Nephron progenitor cell (in vitro differentiated cells): ENCODE measurements at regions not wholly inside any gene's neighbourhood (a gene's known extent, or its start where the extent isn't known, plus 50 kb on each side); places are given as distances from the start of the nearest gene placed in this dataset.

ENCODE experiments used
- DNase-seq: peaks from one replicate; pipeline ENCODE4 v3.0.0; 2021
- H3K27ac Mint-ChIP-seq: 2 replicates; pipeline ENCODE4 v1.8.0; 2021; ENCODE audit warnings: mild to moderate bottlenecking, moderate library complexity, mixed read lengths
- H3K27me3 Mint-ChIP-seq: 2 replicates; pipeline ENCODE4 v1.8.0; 2021; ENCODE audit warnings: mild to moderate bottlenecking, low read depth, mixed read lengths; ENCODE audit not compliant: poor library complexity
- H3K36me3 Mint-ChIP-seq: 2 replicates; pipeline ENCODE4 v1.8.0; 2021; ENCODE audit warnings: low read depth, mixed read lengths
- H3K4me1 Mint-ChIP-seq: 2 replicates; pipeline ENCODE4 v1.8.0; 2021; ENCODE audit warnings: mixed read lengths
- H3K4me3 Mint-ChIP-seq: 2 replicates; pipeline ENCODE4 v1.8.0; 2021; ENCODE audit warnings: mild to moderate bottlenecking, moderate library complexity, mixed read lengths
- H3K9me3 Mint-ChIP-seq: 2 replicates; pipeline ENCODE4 v1.8.0; 2021; ENCODE audit warnings: mild to moderate bottlenecking, moderate library complexity, mixed read lengths
- TF ChIP-seq, protein P1 (sequence below): fragments of 200-600 bp; sonication (generic); IDR thresholded peaks from 2 replicates; pipeline ENCODE4 v1.5.0; 2021; ENCODE audit warnings: antibody characterized with exemption

DNA sequence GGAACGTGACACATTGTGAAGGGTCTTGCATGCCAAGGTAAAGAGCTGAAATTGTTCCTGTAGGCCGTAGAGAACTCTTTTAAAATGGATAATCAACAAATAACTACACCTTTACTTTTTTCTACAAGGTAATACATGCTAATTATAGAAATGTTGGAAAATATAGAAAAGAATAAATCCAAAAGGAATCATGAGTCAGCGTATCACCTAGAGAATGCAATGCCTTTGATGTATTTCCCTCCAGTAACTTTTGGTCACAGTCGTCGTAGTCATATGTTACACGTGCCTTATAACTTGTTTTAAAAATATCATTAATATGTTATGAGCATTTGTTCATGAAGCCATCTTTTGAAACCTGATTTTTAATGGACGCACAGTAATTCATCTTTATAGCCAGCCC is 100.6 kb downstream of the LIPG start:
- H3K27ac Mint-ChIP-seq = no peak overlapping the region
- no peaks in the 10 kb centered on the region for H3K9me3 Mint-ChIP-seq
- TF ChIP-seq, protein P1, sequence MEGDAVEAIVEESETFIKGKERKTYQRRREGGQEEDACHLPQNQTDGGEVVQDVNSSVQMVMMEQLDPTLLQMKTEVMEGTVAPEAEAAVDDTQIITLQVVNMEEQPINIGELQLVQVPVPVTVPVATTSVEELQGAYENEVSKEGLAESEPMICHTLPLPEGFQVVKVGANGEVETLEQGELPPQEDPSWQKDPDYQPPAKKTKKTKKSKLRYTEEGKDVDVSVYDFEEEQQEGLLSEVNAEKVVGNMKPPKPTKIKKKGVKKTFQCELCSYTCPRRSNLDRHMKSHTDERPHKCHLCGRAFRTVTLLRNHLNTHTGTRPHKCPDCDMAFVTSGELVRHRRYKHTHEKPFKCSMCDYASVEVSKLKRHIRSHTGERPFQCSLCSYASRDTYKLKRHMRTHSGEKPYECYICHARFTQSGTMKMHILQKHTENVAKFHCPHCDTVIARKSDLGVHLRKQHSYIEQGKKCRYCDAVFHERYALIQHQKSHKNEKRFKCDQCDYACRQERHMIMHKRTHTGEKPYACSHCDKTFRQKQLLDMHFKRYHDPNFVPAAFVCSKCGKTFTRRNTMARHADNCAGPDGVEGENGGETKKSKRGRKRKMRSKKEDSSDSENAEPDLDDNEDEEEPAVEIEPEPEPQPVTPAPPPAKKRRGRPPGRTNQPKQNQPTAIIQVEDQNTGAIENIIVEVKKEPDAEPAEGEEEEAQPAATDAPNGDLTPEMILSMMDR = no peak
- peaks cover 51% of the 10 kb centered on the region for H3K4me1 Mint-ChIP-seq
- no peaks in the 10 kb centered on the region for H3K36me3 Mint-ChIP-seq
- H3K27me3 Mint-ChIP-seq = peaks cover 20% of the 10 kb centered on the region
- DNase-seq = no peak
- H3K4me3 Mint-ChIP-seq = no peak overlapping the region

DNA sequence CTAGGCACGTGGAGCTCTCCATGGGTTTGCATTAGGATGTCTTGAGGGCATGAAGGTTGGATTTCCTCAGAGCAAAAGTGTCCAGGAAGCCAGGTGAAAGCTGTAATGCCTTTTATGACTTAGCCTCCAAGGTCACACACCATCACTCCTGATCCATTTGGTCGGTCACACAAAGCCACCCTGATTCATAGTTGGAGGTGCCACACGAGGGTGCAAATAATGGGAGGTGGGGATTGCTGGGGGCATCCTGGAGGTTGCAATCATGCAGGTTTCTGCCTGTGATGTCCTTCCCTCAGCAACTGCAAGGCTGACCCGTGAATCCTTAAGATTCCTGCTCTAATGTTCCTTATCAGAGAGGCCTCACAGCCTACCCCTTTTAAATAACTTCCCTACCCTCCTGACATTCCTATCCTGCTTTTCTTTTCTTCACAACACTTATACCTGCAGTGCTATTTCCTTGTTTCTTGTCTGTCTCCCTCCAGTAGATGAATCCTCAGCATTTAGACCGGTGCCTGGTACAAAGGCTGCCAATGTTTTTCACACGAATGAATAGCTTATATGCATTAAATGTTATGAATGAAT is 97.1 kb downstream of the LIPG start:
- TF ChIP-seq, protein P1 = no peak
- DNase-seq = no peak
- Mint-ChIP-seq H3K4me1 (peaks cover 57% of the 10 kb centered on the region), H3K4me3 (no peak overlapping the region), H3K9me3 (no peaks in the 10 kb centered on the region), H3K36me3 (no peaks in the 10 kb centered on the region), H3K27me3 (peaks cover 13% of the 10 kb centered on the region), H3K27ac (no peak overlapping the region)

- Mint-ChIP-seq H3K27ac (no peak overlapping the region), H3K4me3 (no peak overlapping the region), H3K27me3 (peaks cover 12% of the 10 kb centered on the region), H3K36me3 (no peaks in the 10 kb centered on the region), H3K9me3 (no peaks in the 10 kb centered on the region), H3K4me1 (peaks cover 66% of the 10 kb centered on the region)
- DNase-seq = no peak
- TF ChIP-seq, protein P1 = no peak
These were observed 94.3 kb downstream of the LIPG start for GRCh38 chr18:49656073-49656692.

GRCh38 chr18:49655266-49656072 is 93.6 kb downstream of the LIPG start:
- H3K4me3 Mint-ChIP-seq = no peak overlapping the region
- H3K9me3 Mint-ChIP-seq = no peaks in the 10 kb centered on the region
- peaks cover 12% of the 10 kb centered on the region for H3K27me3 Mint-ChIP-seq
- peaks cover 61% of the 10 kb centered on the region for H3K4me1 Mint-ChIP-seq
- DNase-seq = no peak
- TF ChIP-seq, protein P1 = no peak
- H3K27ac Mint-ChIP-seq = no peak overlapping the region
- H3K36me3 Mint-ChIP-seq = no peaks in the 10 kb centered on the region

DNA sequence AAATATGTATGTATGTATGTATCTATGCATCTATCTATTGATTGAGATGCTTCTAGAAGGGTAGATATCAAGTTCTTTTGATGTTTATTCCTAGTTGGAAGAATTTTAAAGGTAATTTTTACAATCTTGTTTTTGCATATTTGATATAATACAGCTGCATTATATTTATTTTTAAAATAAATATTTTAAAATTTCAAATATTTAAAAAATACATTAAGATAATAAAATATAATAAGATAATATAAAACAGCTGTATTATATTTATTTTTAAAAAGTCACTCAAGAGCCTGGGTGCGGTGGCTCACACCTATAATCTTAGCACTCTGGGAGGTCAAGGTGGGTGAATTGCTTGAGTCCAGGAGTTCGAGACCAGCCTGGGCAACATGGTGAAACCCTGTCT is 92.5 kb downstream of the LIPG start:
- no peak overlapping the region for H3K27ac Mint-ChIP-seq
- peaks cover 49% of the 10 kb centered on the region for H3K4me1 Mint-ChIP-seq
- no peak for DNase-seq
- TF ChIP-seq, protein P1 = no peak
- H3K9me3 Mint-ChIP-seq = no peaks in the 10 kb centered on the region
- H3K4me3 Mint-ChIP-seq = no peak overlapping the region
- H3K36me3 Mint-ChIP-seq = no peaks in the 10 kb centered on the region
- H3K27me3 Mint-ChIP-seq = peaks cover 12% of the 10 kb centered on the region
